ENCODE measurements at regions not wholly inside any gene's neighbourhood (a gene's known extent, or its start where the extent isn't known, plus 50 kb on each side); places are given as distances from the start of the nearest gene placed in this dataset.

DNA sequence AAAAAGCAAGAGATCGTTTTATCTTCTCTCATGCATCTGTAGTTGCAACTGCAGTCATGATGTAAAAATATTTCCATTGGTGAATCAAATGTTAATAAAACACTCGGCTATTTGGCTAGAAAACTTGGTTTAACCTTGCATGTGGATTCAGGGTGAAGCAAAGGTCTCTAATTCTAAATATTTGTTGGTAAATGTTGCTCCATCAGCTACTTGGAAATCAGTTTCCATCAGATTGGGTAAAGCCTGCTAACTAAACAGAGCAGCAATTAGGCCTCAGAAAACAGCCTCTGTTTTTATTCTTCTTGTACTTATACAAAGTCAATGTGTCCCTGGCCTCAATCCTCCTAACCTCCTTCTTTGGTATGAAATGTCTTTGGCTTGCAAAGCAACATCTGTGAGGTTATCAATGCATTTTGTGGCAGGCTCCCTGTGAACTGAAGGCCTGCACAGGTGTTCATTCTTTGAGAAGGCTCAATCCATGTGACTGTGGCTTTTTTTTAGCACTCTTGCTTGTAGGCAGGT lies 312.3 kb downstream of the WDR72 start:
- peaks cover 9% of the 10 kb centered on the region for H3K4me1 ChIP-seq (ENCODE audit: control insufficient read depth, insufficient read depth, low read length)
- WGBS, 2 experiments, result 95% methylated on average over 2 of the region's 2 CpGs
- no peaks in the 10 kb centered on the region for H3K27me3 ChIP-seq (ENCODE audit: control insufficient read depth, insufficient read depth, low read length, poor library complexity, severe bottlenecking)
- no peak overlapping the region for H3K4me3 ChIP-seq (ENCODE audit: insufficient read depth, low read depth, low read length)
- no peaks in the 10 kb centered on the region for H3K9me3 ChIP-seq (ENCODE audit: control insufficient read depth, low read length)
- H3K36me3 ChIP-seq (ENCODE audit: control insufficient read depth, insufficient read depth, low read length), result no peaks in the 10 kb centered on the region
- H3K27ac ChIP-seq (ENCODE audit: insufficient read depth, low read depth, low read length, poor library complexity, severe bottlenecking), result no peak overlapping the region

DNA sequence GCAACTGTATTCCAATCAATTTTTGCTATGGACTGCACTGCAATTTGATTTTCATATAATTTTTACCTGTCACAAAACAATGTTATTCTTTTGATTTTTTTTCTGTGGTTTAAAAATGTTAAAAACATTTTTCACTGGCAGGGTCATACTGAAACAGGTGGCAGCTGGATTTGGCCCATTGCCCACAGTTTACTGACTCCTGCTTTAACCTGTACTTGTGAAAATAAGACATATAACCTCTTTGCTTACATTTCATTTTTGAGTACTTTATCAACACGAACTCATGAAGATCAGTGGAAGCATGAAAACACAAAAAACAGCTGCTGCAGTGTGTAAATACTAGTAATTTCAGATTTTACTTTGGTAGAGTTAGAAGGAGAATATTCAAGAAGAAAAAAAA lies 313.1 kb downstream of the WDR72 start:
- WGBS, 2 experiments, result 0 to 14% methylated on average over 1 of the region's 1 CpG
- Histone ChIP-seq H3K27me3 (ENCODE audit: control insufficient read depth, insufficient read depth, low read length, poor library complexity, severe bottlenecking) (no peaks in the 10 kb centered on the region), H3K9me3 (ENCODE audit: control insufficient read depth, low read length) (no peaks in the 10 kb centered on the region), H3K4me1 (ENCODE audit: control insufficient read depth, insufficient read depth, low read length) (peaks cover 9% of the 10 kb centered on the region), H3K36me3 (ENCODE audit: control insufficient read depth, insufficient read depth, low read length) (no peaks in the 10 kb centered on the region), H3K4me3 (ENCODE audit: insufficient read depth, low read depth, low read length) (no peak overlapping the region), H3K27ac (ENCODE audit: insufficient read depth, low read depth, low read length, poor library complexity, severe bottlenecking) (no peak overlapping the region)

DNA sequence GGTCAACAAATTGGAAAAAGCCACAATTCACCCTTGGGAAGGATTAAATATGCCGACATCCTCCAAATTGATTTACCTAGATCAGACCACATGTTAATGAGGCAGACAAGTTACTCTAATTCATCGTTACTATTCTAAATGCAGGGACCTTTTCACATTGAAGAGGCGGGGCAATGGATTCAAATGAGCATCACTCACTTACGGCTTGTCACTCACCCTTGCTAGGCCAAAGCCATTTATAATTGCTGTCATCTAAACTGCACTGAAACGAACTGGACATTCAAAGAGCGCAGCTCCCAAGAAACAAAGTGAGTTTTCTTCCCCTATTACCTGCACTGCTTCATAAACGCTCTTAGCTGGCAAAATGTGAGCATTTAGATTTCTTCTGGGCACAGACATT lies 313.9 kb downstream of the WDR72 start:
- Histone ChIP-seq H3K4me1 (ENCODE audit: control insufficient read depth, insufficient read depth, low read length) (peaks cover 9% of the 10 kb centered on the region), H3K36me3 (ENCODE audit: control insufficient read depth, insufficient read depth, low read length) (no peaks in the 10 kb centered on the region), H3K27me3 (ENCODE audit: control insufficient read depth, insufficient read depth, low read length, poor library complexity, severe bottlenecking) (no peaks in the 10 kb centered on the region), H3K4me3 (ENCODE audit: insufficient read depth, low read depth, low read length) (no peak overlapping the region), H3K9me3 (ENCODE audit: control insufficient read depth, low read length) (no peaks in the 10 kb centered on the region), H3K27ac (ENCODE audit: insufficient read depth, low read depth, low read length, poor library complexity, severe bottlenecking) (no peak overlapping the region)
- WGBS, 2 experiments, result 96 to 98% methylated on average over 7 of the region's 7 CpGs

DNA sequence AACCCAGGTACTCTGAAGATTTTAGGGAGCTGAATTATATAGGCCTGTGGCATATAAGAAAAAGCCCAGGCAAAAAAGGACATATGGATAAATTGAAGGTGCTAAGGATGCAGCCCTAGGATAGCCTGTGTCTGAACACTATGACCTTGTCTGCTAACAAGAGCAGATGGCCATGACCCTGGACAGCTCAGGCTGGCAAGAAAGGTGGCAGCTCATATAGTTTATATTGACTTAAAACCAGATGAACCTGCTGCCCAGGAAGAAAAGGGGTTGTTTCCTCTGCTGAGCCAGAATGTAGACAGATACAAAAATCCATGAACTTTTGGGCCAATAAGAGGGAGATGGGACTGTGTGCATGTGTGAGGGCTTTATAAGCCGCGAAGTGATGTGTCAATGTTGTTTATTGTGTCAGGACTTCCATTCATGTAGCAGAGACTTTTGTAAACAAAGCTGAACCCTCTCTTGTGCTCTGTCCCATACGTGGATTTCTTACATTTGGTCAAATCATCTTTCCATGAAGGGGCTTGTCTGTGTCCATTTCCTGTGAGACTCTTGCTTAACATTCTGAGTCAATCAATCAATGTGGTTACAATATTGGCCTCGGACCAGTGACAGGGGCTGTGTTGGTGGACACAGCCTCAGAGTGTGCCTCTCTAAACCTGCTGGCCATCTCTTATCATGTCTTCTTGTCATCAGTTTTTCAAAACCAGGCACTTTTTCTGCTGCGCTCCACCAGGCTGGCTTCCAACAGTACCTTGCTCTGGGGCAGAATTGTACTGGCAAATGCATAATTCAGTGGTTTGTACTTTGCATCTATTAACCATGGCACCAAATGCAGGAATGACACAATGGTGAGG lies 321.2 kb downstream of the WDR72 start:
- Histone ChIP-seq H3K4me1 (ENCODE audit: control insufficient read depth, insufficient read depth, low read length) (no peaks in the 10 kb centered on the region), H3K27ac (ENCODE audit: insufficient read depth, low read depth, low read length, poor library complexity, severe bottlenecking) (no peak overlapping the region), H3K4me3 (ENCODE audit: insufficient read depth, low read depth, low read length) (no peak overlapping the region), H3K9me3 (ENCODE audit: control insufficient read depth, low read length) (no peaks in the 10 kb centered on the region), H3K27me3 (ENCODE audit: control insufficient read depth, insufficient read depth, low read length, poor library complexity, severe bottlenecking) (no peaks in the 10 kb centered on the region), H3K36me3 (ENCODE audit: control insufficient read depth, insufficient read depth, low read length) (no peaks in the 10 kb centered on the region)
- WGBS, 2 experiments, result 90 to 93% methylated on average over 5 of the region's 5 CpGs

DNA sequence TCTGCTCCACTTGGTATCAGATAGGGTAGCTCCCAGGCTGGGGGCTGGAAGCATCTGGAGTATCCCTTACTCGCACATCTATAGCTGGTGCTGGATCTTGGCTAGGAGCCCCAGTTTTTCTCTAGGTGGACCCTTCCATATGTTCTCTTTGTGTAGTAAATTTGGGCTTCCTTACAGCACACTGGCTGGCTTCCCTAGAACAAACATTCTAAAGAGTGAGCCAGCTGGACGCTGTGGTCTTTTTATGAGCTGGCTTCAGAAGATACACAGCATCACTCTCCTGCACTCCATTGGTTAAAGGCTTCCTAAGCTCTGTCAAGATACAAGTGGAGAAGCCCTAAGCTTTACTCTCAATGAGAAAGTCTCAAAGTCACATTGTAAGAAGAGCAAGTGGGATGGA lies 322.1 kb downstream of the WDR72 start:
- H3K27me3 ChIP-seq (ENCODE audit: control insufficient read depth, insufficient read depth, low read length, poor library complexity, severe bottlenecking), result no peaks in the 10 kb centered on the region
- no peak overlapping the region for H3K27ac ChIP-seq (ENCODE audit: insufficient read depth, low read depth, low read length, poor library complexity, severe bottlenecking)
- WGBS, 2 experiments, result 95 to 97% methylated on average over 2 of the region's 2 CpGs
- H3K36me3 ChIP-seq (ENCODE audit: control insufficient read depth, insufficient read depth, low read length), result no peaks in the 10 kb centered on the region
- no peaks in the 10 kb centered on the region for H3K9me3 ChIP-seq (ENCODE audit: control insufficient read depth, low read length)
- H3K4me3 ChIP-seq (ENCODE audit: insufficient read depth, low read depth, low read length), result no peak overlapping the region
- H3K4me1 ChIP-seq (ENCODE audit: control insufficient read depth, insufficient read depth, low read length), result no peaks in the 10 kb centered on the region

DNA sequence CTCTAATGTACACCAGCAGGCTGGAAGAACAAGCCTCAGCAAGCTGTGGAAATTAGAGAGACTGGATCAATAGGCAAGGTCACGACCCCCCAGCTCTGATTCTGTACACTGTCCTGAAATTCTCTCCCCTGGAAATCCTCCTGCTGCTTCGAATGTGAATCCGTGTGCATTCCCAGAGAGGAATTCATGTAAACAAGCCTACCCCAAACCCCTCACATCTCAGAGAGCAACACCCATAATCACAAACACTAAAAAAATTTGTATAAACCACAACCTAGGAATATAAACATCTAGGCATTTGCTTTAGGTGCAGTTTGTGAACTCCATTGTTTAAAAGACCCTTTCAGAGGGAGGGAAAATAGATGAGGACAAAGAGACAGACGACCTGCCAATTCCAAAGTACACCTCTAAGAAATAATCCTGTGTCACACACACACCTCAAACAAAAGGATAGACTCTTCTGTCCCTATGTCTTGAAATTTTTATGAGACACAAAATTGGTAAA lies 325.2 kb downstream of the WDR72 start:
- Histone ChIP-seq H3K4me3 (ENCODE audit: insufficient read depth, low read depth, low read length) (no peak overlapping the region), H3K27me3 (ENCODE audit: control insufficient read depth, insufficient read depth, low read length, poor library complexity, severe bottlenecking) (no peaks in the 10 kb centered on the region), H3K4me1 (ENCODE audit: control insufficient read depth, insufficient read depth, low read length) (no peaks in the 10 kb centered on the region), H3K9me3 (ENCODE audit: control insufficient read depth, low read length) (no peaks in the 10 kb centered on the region), H3K27ac (ENCODE audit: insufficient read depth, low read depth, low read length, poor library complexity, severe bottlenecking) (no peak overlapping the region), H3K36me3 (ENCODE audit: control insufficient read depth, insufficient read depth, low read length) (no peaks in the 10 kb centered on the region)
- WGBS, 2 experiments, result 76 to 79% methylated on average over 4 of the region's 4 CpGs

DNA sequence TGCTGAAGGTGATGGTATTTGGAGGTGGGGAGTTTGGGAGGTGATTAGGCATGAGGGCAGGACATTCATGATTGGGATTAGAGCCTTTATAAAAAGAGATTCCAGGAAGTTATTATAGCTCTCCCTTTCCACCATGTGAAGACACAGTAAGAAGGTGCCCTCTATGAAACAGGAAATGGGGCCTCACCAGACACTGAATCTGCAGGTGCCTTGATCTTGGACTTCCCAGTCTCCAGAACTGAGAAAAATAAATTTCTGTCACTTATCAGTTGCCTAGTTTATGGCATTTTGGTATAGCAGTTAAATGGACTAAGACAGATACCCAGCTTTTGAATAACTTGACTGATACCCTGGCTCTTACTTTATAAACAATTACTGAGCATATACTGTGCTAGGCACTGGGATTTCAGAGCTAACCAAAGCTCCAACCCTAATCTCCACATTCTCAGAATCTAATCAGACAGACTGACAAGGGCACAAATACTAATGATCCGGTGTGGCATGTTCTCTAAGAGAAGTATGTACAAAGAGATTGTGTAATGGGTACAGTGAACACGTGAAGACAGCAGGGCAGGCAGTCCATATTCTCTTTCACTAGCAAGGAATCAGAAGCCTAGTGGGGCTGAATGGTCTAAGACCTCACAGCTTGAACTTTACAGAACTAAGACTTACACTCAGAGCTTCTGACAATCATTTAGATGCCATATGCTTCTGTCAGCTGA lies 343.1 kb downstream of the WDR72 start:
- Histone ChIP-seq H3K4me1 (ENCODE audit: control insufficient read depth, insufficient read depth, low read length) (no peaks in the 10 kb centered on the region), H3K36me3 (ENCODE audit: control insufficient read depth, insufficient read depth, low read length) (no peaks in the 10 kb centered on the region), H3K27me3 (ENCODE audit: control insufficient read depth, insufficient read depth, low read length, poor library complexity, severe bottlenecking) (no peaks in the 10 kb centered on the region), H3K9me3 (ENCODE audit: control insufficient read depth, low read length) (no peaks in the 10 kb centered on the region), H3K4me3 (ENCODE audit: insufficient read depth, low read depth, low read length) (no peak overlapping the region), H3K27ac (ENCODE audit: insufficient read depth, low read depth, low read length, poor library complexity, severe bottlenecking) (no peak overlapping the region)
- WGBS, 2 experiments, result 78 to 94% methylated on average over 2 of the region's 2 CpGs

DNA sequence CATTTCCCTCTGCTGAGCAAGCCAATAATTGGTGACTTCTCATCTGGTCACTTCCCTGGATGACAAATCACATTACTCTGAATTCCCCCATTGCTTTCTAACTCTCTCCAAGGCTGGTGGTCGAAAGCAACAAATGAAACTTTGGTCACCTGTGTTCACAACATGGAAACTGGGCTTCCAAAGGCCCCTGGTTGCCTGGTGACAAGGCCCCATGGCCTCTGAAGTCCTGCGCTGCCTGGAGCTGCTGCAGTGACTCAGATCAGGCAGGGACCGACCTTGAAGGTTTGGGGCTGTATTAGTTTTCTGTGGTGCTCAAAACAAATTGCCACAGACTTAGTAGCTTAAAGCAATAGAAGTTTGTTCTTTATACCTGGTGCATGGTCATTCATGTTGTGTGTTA lies 345.3 kb downstream of the WDR72 start:
- H3K27ac ChIP-seq (ENCODE audit: insufficient read depth, low read depth, low read length, poor library complexity, severe bottlenecking), result no peak overlapping the region
- H3K4me3 ChIP-seq (ENCODE audit: insufficient read depth, low read depth, low read length), result no peak overlapping the region
- H3K27me3 ChIP-seq (ENCODE audit: control insufficient read depth, insufficient read depth, low read length, poor library complexity, severe bottlenecking), result no peaks in the 10 kb centered on the region
- H3K4me1 ChIP-seq (ENCODE audit: control insufficient read depth, insufficient read depth, low read length), result no peaks in the 10 kb centered on the region
- WGBS, 2 experiments, result 95 to 96% methylated on average over 3 of the region's 3 CpGs
- H3K9me3 ChIP-seq (ENCODE audit: control insufficient read depth, low read length), result no peaks in the 10 kb centered on the region
- H3K36me3 ChIP-seq (ENCODE audit: control insufficient read depth, insufficient read depth, low read length), result no peaks in the 10 kb centered on the region

DNA sequence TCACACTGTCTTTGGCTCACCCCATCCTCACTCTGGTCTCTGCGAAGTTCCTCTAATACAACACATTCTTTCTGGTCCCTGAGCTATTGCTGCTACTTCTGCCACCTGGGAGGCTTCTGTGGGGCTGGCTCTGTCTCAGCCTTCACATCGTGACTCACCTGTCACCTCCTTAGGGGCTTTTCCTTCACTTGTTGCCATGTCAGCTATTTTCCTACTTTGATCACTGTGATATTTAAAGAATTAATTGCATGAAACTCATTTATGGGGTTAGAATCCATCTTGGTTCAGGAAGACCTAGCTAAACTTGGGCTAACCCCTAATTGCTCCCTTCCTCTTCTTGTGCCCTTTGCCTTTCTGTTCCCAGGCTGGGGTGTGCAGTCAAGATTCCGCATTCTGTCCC lies 346.9 kb downstream of the WDR72 start:
- no peaks in the 10 kb centered on the region for H3K9me3 ChIP-seq (ENCODE audit: control insufficient read depth, low read length)
- H3K27ac ChIP-seq (ENCODE audit: insufficient read depth, low read depth, low read length, poor library complexity, severe bottlenecking), result no peak overlapping the region
- H3K27me3 ChIP-seq (ENCODE audit: control insufficient read depth, insufficient read depth, low read length, poor library complexity, severe bottlenecking), result no peaks in the 10 kb centered on the region
- H3K36me3 ChIP-seq (ENCODE audit: control insufficient read depth, insufficient read depth, low read length), result no peaks in the 10 kb centered on the region
- no peak overlapping the region for H3K4me3 ChIP-seq (ENCODE audit: insufficient read depth, low read depth, low read length)
- 90 to 91% methylated on average over 3 of the region's 3 CpGs for WGBS, 2 experiments
- H3K4me1 ChIP-seq (ENCODE audit: control insufficient read depth, insufficient read depth, low read length), result no peaks in the 10 kb centered on the region

DNA sequence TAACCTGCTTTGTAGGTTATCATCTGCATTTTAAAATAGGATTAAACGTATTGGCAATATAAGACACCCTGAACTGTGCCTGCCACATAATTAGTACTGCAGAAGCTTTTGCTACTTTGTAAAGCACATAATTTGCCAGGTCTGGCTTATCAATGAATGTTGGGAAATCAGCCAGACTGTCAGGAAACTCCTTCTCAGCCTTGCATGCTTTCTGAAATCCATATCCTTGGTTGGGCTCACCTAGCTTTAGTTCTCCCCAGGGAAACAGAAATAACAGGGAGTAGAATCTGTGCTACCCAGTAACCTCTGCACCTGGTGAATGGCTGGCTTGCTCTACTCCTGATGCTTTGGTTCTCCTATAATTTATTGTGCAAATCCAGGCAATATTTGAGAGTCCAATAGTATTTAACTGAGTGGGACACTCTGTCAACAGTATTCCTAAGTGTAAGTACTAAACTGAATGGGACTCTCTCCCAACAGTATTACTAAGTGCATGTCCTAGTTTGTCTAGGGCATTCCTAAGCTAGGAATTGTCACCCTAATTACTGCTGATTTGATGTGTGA lies 354.5 kb downstream of the WDR72 start:
- Histone ChIP-seq H3K27me3 (ENCODE audit: control insufficient read depth, insufficient read depth, low read length, poor library complexity, severe bottlenecking) (no peaks in the 10 kb centered on the region), H3K9me3 (ENCODE audit: control insufficient read depth, low read length) (no peaks in the 10 kb centered on the region), H3K4me1 (ENCODE audit: control insufficient read depth, insufficient read depth, low read length) (no peaks in the 10 kb centered on the region), H3K27ac (ENCODE audit: insufficient read depth, low read depth, low read length, poor library complexity, severe bottlenecking) (no peak overlapping the region), H3K4me3 (ENCODE audit: insufficient read depth, low read depth, low read length) (no peak overlapping the region), H3K36me3 (ENCODE audit: control insufficient read depth, insufficient read depth, low read length) (no peaks in the 10 kb centered on the region)
- 97 to 100% methylated on average over 1 of the region's 1 CpG for WGBS, 2 experiments

Measured in ectodermal cell (in vitro differentiated cells).